HG03060 (cell line): ENCODE measurements at regions not wholly inside any gene's neighbourhood (a gene's known extent, or its start where the extent isn't known, plus 50 kb on each side); places are given as distances from the start of the nearest gene placed in this dataset.
"Not testable (repeated sequence)": the region's sequence is repeated elsewhere in the genome, so short reads cannot be mapped to it uniquely, and the experiment has no call there.

Experiments
- ATAC-seq: cut with Tn5 transposase; IDR thresholded peaks from one replicate; pipeline ENCODE4 v1.9.1; 2021; ENCODE audit warnings: low read depth, moderate number of reproducible peaks; ENCODE audit not compliant: unreplicated experiment

DNA sequence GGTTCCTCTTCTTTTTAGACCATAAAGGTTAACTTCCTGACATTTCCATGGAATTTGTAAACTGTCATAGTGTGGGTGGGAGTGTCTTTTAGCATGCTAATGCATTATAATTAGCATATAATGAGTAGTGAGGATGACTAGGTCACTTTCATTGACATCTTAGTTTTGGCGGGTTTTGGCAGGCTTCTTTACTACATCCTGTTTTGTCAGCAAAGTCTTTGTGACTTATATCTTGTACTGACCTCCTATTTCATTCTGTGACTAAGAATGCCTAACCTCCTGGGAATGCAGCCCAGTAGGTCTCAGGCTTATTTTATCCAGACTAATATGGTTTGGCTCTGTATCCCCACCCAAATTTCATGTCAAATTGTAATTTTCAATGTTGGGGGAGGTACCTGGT lies 149.6 kb upstream of the SYNCRIP start:
- no peak for ATAC-seq

DNA sequence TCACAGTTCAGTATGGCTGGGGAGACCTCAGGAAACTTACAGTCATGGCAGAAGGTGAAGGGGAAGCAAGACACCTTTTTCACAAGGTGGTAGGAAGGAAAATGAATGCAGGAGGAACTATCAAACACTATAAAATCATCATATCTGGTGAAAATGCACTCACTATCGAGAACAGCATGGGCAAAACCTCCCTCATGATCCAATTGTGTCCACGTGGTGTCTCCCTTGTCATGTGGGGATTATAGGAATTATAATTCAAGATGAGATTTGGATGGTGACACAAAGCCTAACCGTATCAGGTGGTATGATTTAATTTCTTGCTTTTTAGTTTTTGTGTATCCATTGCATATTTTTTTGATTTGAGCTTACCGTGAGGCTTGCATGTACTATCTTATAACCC lies 133.2 kb upstream of the SYNCRIP start:
- no peak for ATAC-seq

DNA sequence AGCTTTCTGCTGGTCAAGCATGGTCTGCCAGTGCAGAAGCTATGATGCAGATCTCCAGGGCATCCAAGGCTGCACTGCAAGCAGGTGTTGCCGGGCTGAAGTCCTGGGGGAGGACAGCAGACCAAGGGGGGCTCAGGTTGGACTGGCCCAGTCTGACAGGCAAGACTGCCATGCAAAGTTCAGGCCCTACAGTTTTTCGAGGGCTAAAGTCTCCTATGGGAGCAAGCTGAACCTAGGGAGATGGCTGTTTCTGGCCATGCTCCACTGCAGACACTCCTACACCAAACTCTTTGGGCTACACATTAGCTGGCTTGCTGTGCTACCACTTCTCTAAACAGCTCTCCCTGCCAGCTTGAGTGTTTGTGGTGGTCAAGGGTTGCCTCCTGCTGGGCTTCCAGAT lies 130.0 kb upstream of the SYNCRIP start:
- ATAC-seq, result no peak

DNA sequence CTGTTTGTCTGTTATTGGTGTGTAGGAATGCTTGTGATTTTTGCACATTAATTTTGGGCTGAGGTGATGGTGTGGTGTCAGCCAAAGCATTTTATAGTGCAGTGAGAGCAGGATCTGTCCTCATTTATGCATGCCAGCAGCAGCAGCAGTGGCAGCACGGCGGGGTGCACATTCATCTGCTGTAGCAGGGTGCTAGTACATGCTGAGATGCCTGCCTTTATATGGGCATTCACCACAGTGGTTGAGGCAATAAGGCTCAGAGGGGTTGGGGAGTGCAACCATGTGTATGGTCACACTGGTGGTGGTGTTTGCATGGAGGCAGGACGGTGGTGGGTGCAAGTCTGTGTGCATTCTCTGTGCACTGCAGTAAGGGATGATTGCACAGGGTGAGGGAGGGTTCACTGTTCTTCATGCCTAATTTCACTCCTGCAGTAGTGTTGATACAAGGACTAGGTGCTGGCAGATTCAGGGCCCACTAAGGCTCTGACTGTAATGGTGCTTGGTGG lies 129.3 kb upstream of the SYNCRIP start:
- ATAC-seq, result no peak

DNA sequence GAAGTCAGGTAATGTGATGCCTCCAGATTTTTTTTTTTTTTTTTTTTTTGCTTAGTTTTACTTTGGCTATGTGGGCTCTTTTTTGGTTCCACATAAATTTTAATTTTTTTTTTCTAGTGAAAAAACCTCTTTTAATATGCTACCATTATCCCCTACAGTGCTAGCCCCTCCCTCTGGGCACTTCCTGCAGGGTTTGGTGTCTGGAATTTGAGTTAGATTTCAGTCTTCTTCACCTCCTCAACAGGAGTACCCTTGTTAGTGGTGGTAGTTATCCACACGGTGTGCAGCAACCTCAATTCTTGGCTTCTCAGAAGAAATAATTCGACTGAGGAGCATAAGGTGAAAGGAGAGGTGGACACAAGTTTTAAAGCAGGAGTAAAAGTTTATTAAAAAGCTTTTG lies 128.8 kb upstream of the SYNCRIP start:
- ATAC-seq, result no peak

DNA sequence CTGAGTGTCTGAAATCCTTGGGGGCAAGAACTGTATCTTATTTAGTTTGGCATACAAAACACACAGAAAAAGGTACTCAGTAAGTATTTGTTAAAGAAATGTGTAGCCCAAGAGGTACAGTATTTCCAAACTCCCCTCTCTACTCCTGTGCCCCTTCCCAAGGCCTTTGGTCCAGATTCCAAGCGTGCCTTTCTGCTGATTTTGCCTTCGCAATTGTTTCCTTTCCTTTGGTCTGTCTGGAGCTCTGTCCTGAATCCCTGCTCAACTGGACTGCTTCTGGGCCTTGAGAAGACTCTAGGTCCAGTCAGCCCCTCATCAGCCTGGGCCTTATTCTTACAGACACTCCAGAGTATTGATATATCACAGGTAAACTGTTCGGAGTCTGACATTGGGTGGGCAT lies 122.2 kb upstream of the SYNCRIP start:
- ATAC-seq, result no peak

DNA sequence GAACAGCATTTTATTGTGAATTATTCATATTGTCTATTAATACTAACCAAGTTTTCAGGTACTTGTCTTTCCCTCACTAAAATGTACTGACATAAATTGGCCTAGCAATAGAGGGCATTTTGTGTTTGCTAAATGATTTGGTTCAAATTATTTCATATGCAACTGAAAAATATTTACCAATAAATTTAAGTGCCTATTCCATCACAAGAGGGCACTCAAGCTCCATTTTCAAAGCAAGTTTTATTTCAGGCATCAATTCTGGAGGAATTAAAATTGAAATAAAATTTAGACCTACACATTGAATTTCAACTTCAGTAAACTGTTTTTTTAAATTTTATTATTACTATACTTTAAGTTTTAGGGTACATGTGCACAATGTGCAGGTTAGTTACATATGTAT lies 114.3 kb upstream of the SYNCRIP start:
- ATAC-seq, result no peak

DNA sequence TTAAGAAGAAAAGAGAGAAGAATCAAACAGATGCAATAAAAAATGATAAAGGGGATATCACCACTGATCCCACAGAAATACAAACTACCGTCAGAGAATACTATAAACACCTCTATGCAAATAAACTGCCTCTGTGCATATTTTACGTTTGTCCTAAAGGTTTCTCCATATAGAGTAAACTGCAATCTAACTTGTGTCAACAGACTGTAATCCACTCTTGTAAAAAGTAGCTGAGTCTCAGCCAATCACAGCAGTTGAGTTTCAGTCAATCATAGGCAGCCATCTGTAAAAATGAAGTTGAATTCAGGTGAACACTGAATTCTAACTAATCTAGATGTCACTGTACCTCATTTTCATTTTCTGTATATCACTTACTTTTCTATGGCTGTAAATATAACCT lies 112.2 kb upstream of the SYNCRIP start:
- ATAC-seq, result no peak

DNA sequence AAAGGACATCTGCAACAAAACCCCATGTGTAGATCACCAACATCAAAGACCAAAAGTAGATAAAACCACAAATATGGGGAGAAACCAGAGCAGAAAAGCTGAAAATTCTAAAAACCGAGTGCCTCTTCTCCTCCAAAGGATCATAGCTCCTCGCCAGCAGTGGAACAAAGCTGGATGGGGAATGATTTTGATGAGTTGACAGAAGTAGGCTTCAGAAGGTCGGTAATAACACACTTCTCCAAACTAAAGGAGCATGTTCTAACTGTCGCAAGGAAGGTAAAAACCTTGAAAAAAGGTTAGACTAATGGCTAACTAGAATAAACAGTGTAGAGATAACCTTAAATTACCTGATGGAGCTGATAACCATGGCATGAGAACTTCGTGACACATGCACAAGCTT lies 109.9 kb upstream of the SYNCRIP start:
- no peak for ATAC-seq

DNA sequence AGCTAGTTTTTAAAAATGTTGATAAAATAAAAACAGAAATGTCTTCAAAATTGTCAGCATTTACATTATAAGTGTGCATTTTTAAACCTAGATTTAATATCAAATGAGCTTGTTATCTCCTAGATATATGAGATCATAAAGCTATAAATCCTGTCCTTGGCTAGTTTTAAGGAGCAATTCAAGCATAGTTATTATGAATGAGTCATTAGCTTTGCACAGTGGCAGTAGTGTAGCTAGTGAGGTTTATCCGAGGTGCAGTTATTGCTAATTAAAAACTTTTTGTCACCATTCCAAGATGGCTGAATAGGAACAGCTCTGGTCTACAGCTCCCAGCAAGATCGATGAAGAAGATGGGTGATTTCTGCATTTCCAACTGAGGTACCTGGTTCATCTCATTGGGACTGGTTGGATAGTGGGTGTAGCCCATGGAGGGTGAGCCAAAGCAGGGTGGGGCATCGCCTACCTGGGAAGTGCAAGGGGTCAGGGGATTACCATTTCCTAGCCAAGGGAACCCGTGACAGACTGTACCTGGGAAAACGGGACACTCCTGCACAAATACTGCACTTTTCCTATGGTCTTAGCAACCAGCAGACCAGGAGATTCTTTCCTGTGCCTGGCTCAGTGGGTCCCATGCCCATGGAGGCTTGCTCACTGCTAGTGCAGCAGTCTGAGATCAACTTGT lies 108.8 kb upstream of the SYNCRIP start:
- ATAC-seq, result no peak

DNA sequence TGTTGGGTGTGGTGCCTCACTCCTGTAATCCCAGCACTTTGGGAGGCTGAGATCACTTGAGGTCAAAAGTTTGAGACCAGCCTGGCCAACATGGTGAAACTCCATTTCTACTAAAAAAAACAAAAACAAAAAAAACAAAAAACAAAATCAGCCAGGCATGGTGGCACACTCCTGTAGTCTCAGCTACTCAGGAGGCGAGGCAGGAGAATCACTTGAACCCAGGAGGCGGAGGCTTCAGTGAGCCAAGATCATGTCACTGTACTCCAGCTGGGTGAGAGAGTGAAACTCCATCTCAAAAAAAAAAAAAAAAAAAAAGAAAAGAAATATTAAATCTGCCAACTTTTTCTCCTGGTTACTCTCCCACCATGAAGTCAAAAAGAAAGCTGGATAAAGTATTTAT lies 107.5 kb upstream of the SYNCRIP start:
- ATAC-seq, result not testable (repeated sequence)

DNA sequence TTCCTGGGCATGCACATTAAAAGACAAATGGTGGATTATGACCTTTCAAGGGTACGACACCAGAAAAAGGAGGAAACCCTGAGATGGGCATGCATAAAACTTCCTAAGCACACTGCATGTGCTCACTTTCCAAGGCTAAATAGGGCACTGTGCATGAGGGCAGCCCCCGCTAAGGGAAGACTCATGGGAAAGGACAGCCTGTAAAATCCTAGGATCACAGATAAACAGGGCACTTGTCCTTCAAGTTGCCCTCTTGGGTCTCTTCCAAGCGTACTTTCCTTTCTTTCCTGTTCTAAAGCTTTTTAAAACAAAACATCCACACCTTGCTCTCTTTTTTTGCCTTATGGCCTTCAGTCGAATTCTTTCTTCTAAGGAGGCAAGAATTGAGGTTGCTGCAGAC lies 106.5 kb upstream of the SYNCRIP start:
- ATAC-seq, result no peak

DNA sequence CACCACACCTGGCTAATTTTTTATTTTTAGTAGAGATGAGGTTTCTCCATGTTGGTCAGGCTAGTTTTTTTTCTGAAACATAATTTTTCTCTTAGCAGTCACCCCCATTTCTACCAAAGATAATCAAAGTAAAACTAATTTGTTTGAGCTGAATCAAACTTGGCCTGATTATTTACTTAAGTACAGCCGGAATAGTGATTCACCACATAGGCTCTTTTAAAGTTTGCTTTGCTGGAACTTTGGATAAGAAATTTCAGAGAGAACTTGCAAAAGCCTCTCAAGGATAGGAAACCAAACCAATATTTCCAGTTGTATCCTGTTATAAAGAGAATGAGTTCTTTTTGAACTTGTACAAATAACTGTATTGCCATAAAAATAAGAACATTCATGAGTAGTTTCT lies 105.0 kb upstream of the SYNCRIP start:
- no peak for ATAC-seq

DNA sequence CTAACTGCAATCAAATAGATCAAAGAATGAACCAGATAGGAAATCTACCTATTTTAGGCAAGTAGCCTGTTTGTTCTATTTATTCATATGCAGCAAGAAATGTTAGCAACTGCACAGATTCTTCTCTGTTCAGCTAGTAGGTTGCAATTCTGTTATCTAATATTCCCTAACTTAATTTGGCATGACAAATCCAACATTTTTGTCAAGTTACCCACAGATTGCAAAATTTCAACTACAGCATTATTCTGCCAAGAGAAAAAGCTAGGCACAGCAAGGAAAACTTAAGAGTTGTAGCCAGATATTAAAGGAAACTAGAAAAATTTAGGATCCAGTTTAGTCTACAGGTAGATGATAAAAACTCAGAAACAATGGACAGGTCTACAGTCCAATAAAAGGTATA lies 104.4 kb upstream of the SYNCRIP start:
- no peak for ATAC-seq

DNA sequence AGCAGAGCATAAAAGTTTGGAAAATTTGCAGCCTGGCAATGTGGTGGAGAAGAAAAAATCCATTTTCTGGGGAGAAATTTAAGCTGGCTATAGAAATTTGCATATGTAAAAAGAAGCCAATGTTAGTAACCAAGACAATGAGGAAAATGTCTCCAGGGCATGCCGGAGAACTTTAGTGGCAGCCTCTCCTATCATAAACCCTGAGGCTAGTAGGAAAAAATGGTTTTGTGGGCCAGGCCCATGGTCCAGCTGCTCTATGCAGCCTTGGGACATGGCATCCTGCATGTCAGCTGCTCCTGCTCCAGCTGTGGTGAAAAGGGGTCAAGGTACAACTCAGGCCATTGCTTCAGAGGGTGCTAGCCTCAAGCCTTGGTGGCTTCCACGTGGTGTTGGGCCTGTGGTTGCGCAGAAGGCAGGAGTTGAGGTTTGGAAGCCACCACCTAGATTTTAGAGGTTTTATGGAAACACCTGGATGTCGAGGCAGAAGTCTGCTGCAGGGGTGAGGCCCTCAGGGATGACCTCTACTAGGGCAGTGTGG lies 101.8 kb upstream of the SYNCRIP start:
- no peak for ATAC-seq

DNA sequence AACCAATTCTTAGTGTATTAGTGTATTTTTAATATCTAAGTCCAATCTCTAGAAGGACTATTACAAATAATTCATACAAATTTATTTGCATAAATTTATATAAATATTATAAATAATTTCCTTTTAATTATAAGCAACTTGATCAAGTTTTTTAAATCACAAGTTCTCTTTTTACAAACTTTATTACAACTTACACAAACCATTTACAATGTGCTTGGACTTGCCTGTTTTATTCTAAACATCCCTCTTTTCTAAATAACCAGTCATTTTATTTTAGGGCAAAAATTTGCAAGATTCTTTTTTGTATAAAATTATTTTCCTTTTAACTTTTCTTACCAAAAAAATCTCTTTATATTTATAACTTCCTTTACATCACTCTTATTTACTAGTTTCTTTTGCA lies 83.5 kb upstream of the SYNCRIP start:
- no peak for ATAC-seq

DNA sequence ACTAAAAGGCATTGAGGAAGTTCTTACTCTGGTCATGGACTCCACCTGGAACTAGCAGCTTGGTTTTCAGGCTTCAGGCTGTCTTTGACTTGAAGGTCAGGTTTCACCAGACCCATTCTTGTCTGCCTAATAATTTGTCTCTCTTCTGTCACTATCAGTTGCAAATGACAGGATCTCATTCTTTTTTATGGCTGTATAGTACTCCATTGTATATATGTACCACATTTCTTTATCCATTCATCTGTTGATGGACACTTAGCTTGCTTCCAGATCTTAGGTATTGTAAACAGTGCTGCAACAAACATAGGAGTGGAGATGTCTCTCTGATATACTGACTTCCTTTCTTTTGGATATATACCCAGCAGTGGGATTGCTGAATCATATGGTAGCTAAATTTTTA lies 73.1 kb upstream of the SYNCRIP start:
- no peak for ATAC-seq

DNA sequence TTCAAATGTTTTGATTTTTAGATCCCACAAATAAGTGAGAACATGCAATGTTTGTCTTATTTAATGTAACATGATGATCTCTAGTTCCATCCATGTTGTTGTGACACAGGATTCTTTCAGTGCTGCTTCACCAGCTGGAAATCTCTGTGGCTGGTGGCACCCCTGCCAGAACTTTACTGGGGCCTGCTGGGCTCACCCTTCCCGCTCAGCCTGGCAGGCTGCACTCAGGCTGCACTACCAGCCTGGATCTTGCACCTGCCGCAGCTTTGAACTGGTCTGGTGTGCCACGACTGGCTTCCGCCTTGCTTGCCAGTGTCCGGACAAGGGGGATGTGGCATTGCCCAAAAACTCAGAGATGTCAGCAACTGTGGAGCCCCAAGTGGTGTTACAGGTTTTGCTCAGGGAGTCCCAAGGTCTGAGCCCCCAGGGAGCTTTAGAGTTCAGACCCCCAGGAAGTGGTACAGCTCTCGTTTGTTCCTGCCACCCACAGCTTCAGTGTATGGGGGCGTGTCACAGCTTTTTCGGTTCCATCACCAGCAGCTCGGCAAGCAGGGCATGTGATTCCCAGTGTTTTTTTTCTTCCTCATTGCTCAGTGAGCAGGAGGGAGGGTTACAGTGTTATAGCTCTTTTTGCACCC lies 72.3 kb upstream of the SYNCRIP start:
- ATAC-seq, result no peak

DNA sequence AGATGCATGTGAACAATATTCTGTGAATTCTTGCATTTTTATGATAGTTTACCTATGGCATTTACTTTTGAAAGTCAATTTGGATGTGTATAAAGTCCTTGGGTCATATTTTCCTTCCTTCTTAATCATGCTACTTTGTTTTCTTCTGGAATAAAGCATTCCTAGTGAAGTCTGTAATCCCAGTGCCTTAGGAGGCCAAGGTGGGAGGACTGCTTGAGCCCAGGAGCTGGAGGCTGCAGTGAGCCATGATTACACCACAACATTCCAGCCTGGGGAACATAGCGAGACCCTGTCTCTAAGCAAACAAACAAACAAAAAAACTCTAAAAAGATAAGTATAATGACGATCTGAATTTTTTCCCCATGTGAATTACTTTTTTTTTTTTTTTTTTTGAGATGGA lies 69.7 kb upstream of the SYNCRIP start:
- ATAC-seq, result no peak

DNA sequence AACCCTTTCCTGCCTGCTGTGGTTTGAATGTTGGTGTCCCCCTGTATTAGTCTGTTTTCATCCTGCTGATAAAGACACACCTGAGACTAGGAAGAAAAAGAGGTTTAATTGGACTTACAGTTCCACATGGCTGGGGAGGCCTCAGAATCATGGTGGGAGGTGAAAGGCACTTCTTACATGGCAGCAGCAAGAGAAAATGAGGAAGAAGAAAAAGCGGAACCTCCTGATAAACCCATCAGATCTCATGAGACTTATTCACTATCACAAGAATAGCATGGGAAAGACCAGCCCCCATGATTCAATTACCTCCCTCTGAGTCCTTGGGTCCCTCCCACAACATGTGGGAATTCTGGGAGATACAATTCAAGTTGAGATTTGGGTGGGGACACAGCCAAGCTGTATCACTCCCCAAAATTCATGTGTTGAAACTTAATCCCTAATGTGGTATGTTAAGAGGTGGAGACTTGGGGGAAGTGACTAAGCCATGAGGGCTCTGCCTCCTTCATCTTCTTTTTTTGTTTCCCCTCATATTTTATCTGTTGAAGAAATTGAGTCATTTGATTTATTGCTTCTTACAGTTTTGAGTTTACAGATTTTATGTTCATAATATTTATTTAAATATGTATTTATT lies 64.9 kb upstream of the SYNCRIP start:
- ATAC-seq, result not testable (repeated sequence)

DNA sequence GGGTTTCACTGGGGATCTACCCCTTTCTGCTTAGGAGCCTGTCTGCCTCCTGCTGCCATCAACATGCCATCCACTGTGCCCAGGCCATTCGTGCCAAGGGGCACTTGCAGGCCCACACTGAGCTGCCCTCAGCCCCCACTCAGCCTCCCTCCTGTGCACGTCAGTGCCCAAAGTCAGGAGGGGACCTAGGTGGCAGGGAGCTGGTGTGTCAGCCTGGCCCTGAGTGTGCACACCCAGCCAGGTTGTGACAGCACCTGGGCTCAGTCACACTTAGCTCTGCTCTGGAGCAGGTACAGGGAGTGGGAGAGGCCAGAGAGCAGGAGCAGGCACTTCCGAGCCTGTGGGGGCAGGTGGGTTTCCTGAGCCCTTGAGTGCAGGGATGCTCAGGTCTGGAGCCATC lies 63.6 kb upstream of the SYNCRIP start:
- no peak for ATAC-seq

DNA sequence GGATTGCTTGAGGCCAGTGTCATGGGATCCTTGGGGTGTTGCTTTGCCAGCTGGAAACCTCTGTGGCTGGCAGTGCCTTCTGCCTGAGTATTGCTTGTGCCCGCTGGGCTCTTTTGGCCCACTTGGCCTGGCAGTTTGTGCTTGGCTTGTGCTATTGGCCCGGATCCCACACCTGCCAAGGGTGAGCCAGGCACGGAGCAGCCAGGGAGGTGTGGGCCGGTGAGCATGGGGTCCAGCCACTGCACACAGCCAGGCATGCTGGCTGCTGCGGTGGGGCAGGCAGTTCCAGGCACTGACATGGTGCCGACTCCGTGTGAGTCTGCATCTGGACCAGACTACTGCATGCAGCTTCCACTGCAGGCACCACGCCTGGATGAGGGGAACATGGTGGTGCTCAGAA lies 62.5 kb upstream of the SYNCRIP start:
- no peak for ATAC-seq
